HepG2 (cell line): ENCODE measurements at regions not wholly inside any gene's neighbourhood (a gene's known extent, or its start where the extent isn't known, plus 50 kb on each side); places are given as distances from the start of the nearest gene placed in this dataset.

Experiments
- ATAC-seq: fragments of 200-7000 bp; cut with Tn5 transposase; 3 replicates; pipeline ENCODE4 v1.9.1; 2020; ENCODE audit warnings: mild to moderate bottlenecking, moderate library complexity
- BruUV-seq: library from RNA; stranded (reverse); fragments of 400-500 nt; replicated peaks from 2 replicates; lab custom pipeline; 2021; lab: Mats Ljungman, UMichigan
- CTCF ChIA-PET: fragments of 300-600 bp; formaldehyde crosslinking; extraction: SDS; loops from one replicate; lab custom pipeline; 2021; ENCODE audit warnings: low total read pairs, inconsistent platforms, low intra/inter-chr PET ratio; lab: Yijun Ruan, JAX
- POLR2A ChIA-PET: fragments of 350-600 bp; sonication (Branson Sonifier 250); formaldehyde crosslinking; loops from one replicate; lab custom pipeline; 2020; ENCODE audit warnings: antibody characterized with exemption, inconsistent platforms; lab: Yijun Ruan, JAX
- DNase-seq: peaks from one replicate; pipeline ENCODE4 v3.0.0-alpha.2; 2015; ENCODE audit warnings: low spot score
- FAIRE-seq: peaks from 3 replicates; lab custom pipeline; 2011; peaks lifted over from hg19 to GRCh38; lab: Jason Lieb, UNC
- H2AFZ ChIP-seq: one replicate; pipeline ENCODE4 v1.6.1; 2011; ENCODE audit warnings: low read length, inconsistent platforms
- H3K27ac ChIP-seq: fragments of 300-600 bp; 3 replicates; pipeline ENCODE4 v1.8.0; 2011; ENCODE audit warnings: mixed run types, mild to moderate bottlenecking, mixed read lengths, low read length, inconsistent platforms; ENCODE audit not compliant: insufficient read depth; ENCODE audit errors: extremely low read length
- H3K27me3 ChIP-seq, 2 experiments: fragments of 200-600 bp in 1 of 2; 2 replicates in 1 of 2; 3 replicates in 1 of 2; pipeline versions ENCODE4 v1.6.0 to v1.8.0; 2011; ENCODE audit warnings: low read length in 2 of 2, mild to moderate bottlenecking in 2 of 2, moderate library complexity in 2 of 2, inconsistent platforms in 1 of 2; ENCODE audit not compliant: insufficient read depth in 2 of 2, control insufficient read depth in 1 of 2
- H3K36me3 ChIP-seq, 2 experiments: fragments of 200-600 bp in 1 of 2; replicated peaks in 1 of 2; 2 replicates in 1 of 2; 3 replicates in 1 of 2; pipeline versions ENCODE4 v1.5.1 to v1.8.0; 2011; ENCODE audit warnings: low read length in 2 of 2, inconsistent platforms in 1 of 2; ENCODE audit not compliant: insufficient read depth in 2 of 2, control insufficient read depth in 1 of 2
- H3K4me1 ChIP-seq: 2 replicates; pipeline ENCODE4 v1.5.1; 2012; ENCODE audit warnings: low read length, inconsistent platforms; ENCODE audit not compliant: insufficient read depth
- H3K4me2 ChIP-seq: 2 replicates; pipeline ENCODE4 v1.6.0; 2011; ENCODE audit warnings: low read depth, low read length, inconsistent platforms
- H3K4me3 ChIP-seq, 3 experiments: fragments of 200-600 bp in 1 of 3; sonication (generic), shearing (Covaris generic) in 1 of 3; replicated peaks in 1 of 3; 2 replicates each; pipeline ENCODE4 v1.5.1; 2011 to 2016; ENCODE audit warnings: low read length in 3 of 3, inconsistent platforms in 2 of 3, low read depth in 2 of 3, mild to moderate bottlenecking in 2 of 3, control low read depth in 1 of 3, mixed read lengths in 1 of 3; ENCODE audit not compliant: insufficient read depth in 1 of 3
- H3K79me2 ChIP-seq: one replicate; pipeline ENCODE4 v1.6.1; 2011; ENCODE audit warnings: low read length, inconsistent platforms; ENCODE audit not compliant: insufficient read depth
- H3K9ac ChIP-seq: 2 replicates; pipeline ENCODE4 v1.6.0; 2011; ENCODE audit warnings: mild to moderate bottlenecking, low read depth, low read length, inconsistent platforms; ENCODE audit not compliant: insufficient read depth
- H3K9me3 ChIP-seq: 2 replicates; pipeline ENCODE4 v1.5.1; 2012; ENCODE audit warnings: mild to moderate bottlenecking, low read length
- H4K20me1 ChIP-seq: 2 replicates; pipeline ENCODE4 v1.6.0; 2011; ENCODE audit warnings: inconsistent platforms, mild to moderate bottlenecking, low read length, moderate library complexity; ENCODE audit not compliant: insufficient read depth
- POGZ ChIP-seq: sonication (generic); formaldehyde crosslinking; IDR thresholded peaks from 2 replicates; pipeline ENCODE4 v1.4.0; 2020; ENCODE audit warnings: mild to moderate bottlenecking, missing genetic modification reagents
- SIX1 ChIP-seq: sonication (generic); formaldehyde crosslinking; IDR thresholded peaks from 2 replicates; pipeline ENCODE4 v1.4.0; 2020; ENCODE audit warnings: missing genetic modification reagents, borderline replicate concordance
- ZNF672 ChIP-seq: sonication (generic); formaldehyde crosslinking; IDR thresholded peaks from 2 replicates; pipeline ENCODE4 v1.8.1; 2022; ENCODE audit warnings: missing genetic modification reagents
- WGBS: methylation state at CpG from one replicate; pipeline ENCODE4 v1.1.6; 2017; ENCODE audit warnings: low lambda C conversion rate; 5-methylcytosine and 5-hydroxymethylcytosine counted together
- in situ Hi-C: cut with HindIII; loops from 2 replicates; pipeline ENCODE4 v1.10.0; 2017; ENCODE audit warnings: low pct_unique_long_range_greater_than_20kb; ENCODE audit not compliant: extremely low pct_ligation_motif_present
- intact Hi-C: fragments of 100-400 bp; cut with micrococcal nuclease; formaldehyde crosslinking; loops from one replicate; pipeline ENCODE4 v1.10.0; 2022; ENCODE audit not compliant: unreplicated experiment
- TF ChIP-seq, protein P1 (sequence below): sonication (generic); formaldehyde crosslinking; conservative IDR thresholded peaks from 2 replicates; pipeline ENCODE4 v1.8.0; 2022; ENCODE audit warnings: low read depth, missing genetic modification reagents
- TF ChIP-seq, protein P2 (sequence below): sonication (generic); formaldehyde crosslinking; IDR thresholded peaks from 2 replicates; pipeline ENCODE4 v1.5.1; 2020; ENCODE audit warnings: missing genetic modification reagents, mild to moderate bottlenecking, borderline replicate concordance
- TF ChIP-seq, protein P3 (sequence below): IDR thresholded peaks from 2 replicates; pipeline ENCODE4 v1.6.1; 2012; ENCODE audit warnings: low read depth, low read length, improper control_type of control experiment

DNA sequence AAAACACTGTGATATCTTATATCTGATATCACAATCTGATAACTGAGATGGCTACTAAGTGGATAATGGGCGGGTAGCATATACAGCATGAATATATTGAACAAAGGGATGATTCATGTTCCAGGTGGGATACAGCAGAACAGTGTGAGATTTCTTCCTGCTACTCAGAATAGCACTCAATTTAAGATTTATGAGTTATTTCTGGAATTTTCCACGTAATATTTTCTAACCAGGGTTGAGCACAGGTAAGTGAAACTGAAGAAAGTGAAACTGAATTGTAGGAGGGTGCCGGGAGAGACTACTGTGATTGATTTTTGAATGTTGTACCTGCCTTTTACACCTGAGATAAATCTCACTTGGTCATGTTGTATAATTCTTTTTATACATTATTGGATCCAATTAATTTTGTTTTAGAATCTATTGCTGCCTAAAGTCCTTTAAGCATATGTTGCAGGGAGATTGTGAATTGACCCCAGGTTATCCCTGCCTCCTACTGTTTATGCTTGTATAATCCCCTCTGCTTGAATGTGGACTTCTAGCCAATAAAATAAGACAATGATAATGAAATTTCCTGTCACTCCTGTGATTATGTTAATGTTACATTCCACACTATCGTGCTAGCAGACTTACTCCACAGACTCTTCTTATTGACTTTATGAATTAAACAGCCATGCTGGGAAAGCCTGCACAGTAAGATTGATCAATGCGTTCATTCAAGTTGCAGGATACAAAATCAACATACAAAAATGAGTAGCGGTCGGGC, 67.6 kb upstream of the RBBP8 start:
- Histone ChIP-seq H2AFZ (no peak overlapping the region), H3K4me3 (no peak overlapping the region)
- TF ChIP-seq, protein P1, sequence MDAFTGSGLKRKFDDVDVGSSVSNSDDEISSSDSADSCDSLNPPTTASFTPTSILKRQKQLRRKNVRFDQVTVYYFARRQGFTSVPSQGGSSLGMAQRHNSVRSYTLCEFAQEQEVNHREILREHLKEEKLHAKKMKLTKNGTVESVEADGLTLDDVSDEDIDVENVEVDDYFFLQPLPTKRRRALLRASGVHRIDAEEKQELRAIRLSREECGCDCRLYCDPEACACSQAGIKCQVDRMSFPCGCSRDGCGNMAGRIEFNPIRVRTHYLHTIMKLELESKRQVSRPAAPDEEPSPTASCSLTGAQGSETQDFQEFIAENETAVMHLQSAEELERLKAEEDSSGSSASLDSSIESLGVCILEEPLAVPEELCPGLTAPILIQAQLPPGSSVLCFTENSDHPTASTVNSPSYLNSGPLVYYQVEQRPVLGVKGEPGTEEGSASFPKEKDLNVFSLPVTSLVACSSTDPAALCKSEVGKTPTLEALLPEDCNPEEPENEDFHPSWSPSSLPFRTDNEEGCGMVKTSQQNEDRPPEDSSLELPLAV (CRISPR knock-in tag), result no peak
- TF ChIP-seq, protein P2, sequence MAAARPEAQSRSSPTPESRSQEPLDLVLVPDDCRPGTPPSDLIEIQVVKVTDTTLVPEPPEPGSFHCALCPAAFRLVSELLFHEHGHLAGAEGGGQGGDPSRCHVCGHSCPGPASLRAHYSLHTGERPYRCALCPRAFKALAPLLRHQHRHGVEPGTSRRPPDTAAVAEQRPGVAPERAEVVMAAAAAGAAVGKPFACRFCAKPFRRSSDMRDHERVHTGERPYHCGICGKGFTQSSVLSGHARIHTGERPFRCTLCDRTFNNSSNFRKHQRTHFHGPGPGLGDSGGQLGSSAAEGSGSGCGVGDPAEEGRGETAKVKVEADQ (CRISPR knock-in tag), result no peak
- TF ChIP-seq POGZ (CRISPR knock-in tag), result no peak
- no peak for TF ChIP-seq SIX1 (CRISPR knock-in tag)
- TF ChIP-seq, protein P3, sequence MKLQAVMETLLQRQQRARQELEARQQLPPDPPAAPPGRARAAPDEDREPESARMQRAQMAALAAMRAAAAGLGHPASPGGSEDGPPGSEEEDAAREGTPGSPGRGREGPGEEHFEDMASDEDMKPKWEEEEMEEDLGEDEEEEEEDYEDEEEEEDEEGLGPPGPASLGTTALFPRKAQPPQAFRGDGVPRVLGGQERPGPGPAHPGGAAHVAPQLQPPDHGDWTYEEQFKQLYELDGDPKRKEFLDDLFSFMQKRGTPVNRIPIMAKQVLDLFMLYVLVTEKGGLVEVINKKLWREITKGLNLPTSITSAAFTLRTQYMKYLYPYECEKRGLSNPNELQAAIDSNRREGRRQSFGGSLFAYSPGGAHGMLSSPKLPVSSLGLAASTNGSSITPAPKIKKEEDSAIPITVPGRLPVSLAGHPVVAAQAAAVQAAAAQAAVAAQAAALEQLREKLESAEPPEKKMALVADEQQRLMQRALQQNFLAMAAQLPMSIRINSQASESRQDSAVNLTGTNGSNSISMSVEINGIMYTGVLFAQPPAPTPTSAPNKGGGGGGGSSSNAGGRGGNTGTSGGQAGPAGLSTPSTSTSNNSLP, result no peak
- no peak for TF ChIP-seq ZNF672 (CRISPR knock-in tag)
- TF ChIP-seq, all 625 proteins: peak for 0
- intact Hi-C loops, result no loop called here
- no peak for DNase-seq
- Histone ChIP-seq H3K79me2 (no peaks in the 10 kb centered on the region), H3K9me3 (no peaks in the 10 kb centered on the region), H3K9ac (no peak overlapping the region), H3K27ac (no peak overlapping the region), H3K27me3 (no peaks in the 10 kb centered on the region; a peak in 1 of 5 replicates), H3K36me3 (no peaks in the 10 kb centered on the region), H3K4me2 (no peak overlapping the region), H3K4me1 (no peaks in the 10 kb centered on the region), H4K20me1 (no peaks in the 10 kb centered on the region)
- CTCF ChIA-PET, result no interaction called here
- FAIRE-seq, result no peak
- WGBS, result 33% methylated on average over 7 of the region's 7 CpGs
- in situ Hi-C loops, result no loop called here
- BruUV-seq, result no TSS peak
- no peak for ATAC-seq
- POLR2A ChIA-PET, result no interaction called here
